ENCODE measurements at regions not wholly inside any gene's neighbourhood (a gene's known extent, or its start where the extent isn't known, plus 50 kb on each side); places are given as distances from the start of the nearest gene placed in this dataset.

- TF ChIP-seq CTCF (IDR thresholded peaks at IDR 0.05) (no peak), EP300 (IDR thresholded peaks at IDR 0.05) (no peak)
Observed at GRCh38 chr2:9773903-9774239, 69.4 kb upstream of the TAF1B start.

Measured in stomach (tissue), 4 donors.